ENCODE measurements at regions not wholly inside any gene's neighbourhood (a gene's known extent, or its start where the extent isn't known, plus 50 kb on each side); places are given as distances from the start of the nearest gene placed in this dataset.

DNA sequence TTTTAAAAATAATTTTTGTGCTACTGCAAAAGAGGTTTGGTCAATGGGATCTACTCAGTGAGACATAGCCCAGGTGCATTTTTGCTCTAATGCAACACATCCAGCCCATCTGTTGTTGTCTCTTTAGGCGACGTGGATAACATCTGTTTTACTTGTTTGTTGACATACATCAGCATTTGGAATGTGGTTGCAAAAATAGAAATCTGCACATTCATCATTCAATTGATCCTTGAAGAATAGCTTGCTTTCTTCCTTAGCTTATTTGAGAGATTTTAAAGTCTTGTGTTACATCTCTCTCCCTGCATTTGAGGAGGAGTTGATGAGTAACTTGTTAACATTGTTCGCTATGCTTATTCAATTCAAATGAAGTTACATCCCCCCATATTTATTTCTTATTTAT is 1202.3 kb downstream of the NSUN3 start:
- Histone ChIP-seq H3K36me3 (ENCODE audit: low read depth, low read length) (no peaks in the 10 kb centered on the region), H3K27me3 (ENCODE audit: low read length) (no peaks in the 10 kb centered on the region), H3F3A (ENCODE audit: low read length, unreplicated experiment) (no peaks in the 10 kb centered on the region), H2AFZ (ENCODE audit: low read length) (no peak overlapping the region), H3K9ac (ENCODE audit: low read length) (no peak overlapping the region), H3K9me3 (ENCODE audit: low read length) (no peaks in the 10 kb centered on the region), H3K4me3 (ENCODE audit: low read length) (no peak overlapping the region), H3K9me2 (replicated peaks; ENCODE audit: low read length) (no peaks in the 10 kb centered on the region), H3K4me1 (ENCODE audit: insufficient read depth, low read length) (peaks cover 5% of the 10 kb centered on the region; the same call in 1 of the 2 replicates), H3K27ac (ENCODE audit: low read length) (no peak overlapping the region), H3K4me2 (ENCODE audit: low read length) (no peak overlapping the region), H4K20me1 (ENCODE audit: low read length) (no peaks in the 10 kb centered on the region), H3K79me2 (ENCODE audit: low read length) (no peaks in the 10 kb centered on the region)
- intact Hi-C loops (cut with micrococcal nuclease): no loop called here
- no TSS peak for BruUV-seq (replicated peaks)
- ChIA-PET POLR2A (ENCODE audit: unreplicated experiment) (no interaction called here), CTCF (no interaction called here)
- no peak for DNase-seq
- no peak for TF ChIP-seq EZH2 (IDR thresholded peaks at IDR 0.05; ENCODE audit: low read length, unreplicated experiment)
- no peak for TF ChIP-seq EZH2phosphoT487 (IDR thresholded peaks at IDR 0.05; ENCODE audit: borderline replicate concordance, low read length)
- no peak for TF ChIP-seq CTCF (conservative IDR thresholded peaks at IDR 0.05; ENCODE audit: low read depth, low read length)
- ATAC-seq: no peak

GRCh38 chr3:95271395-95271794 is 1208.5 kb downstream of the NSUN3 start:
- DNase-seq (no peak), ATAC-seq (no peak)
- ChIA-PET POLR2A (ENCODE audit: unreplicated experiment) (no interaction called here), CTCF (no interaction called here)
- Histone ChIP-seq H3K79me2 (ENCODE audit: low read length) (no peaks in the 10 kb centered on the region), H3K27ac (ENCODE audit: low read length) (no peak overlapping the region), H3F3A (ENCODE audit: low read length, unreplicated experiment) (no peaks in the 10 kb centered on the region), H3K4me1 (ENCODE audit: insufficient read depth, low read length) (peaks cover 5% of the 10 kb centered on the region; the same call in 1 of the 2 replicates), H3K4me2 (ENCODE audit: low read length) (no peak overlapping the region), H3K36me3 (ENCODE audit: low read depth, low read length) (no peaks in the 10 kb centered on the region), H4K20me1 (ENCODE audit: low read length) (no peaks in the 10 kb centered on the region), H3K4me3 (ENCODE audit: low read length) (no peak overlapping the region), H3K9ac (ENCODE audit: low read length) (no peak overlapping the region), H2AFZ (ENCODE audit: low read length) (no peak overlapping the region), H3K27me3 (ENCODE audit: low read length) (no peaks in the 10 kb centered on the region), H3K9me2 (replicated peaks; ENCODE audit: low read length) (no peaks in the 10 kb centered on the region), H3K9me3 (ENCODE audit: low read length) (no peaks in the 10 kb centered on the region)
- TF ChIP-seq CTCF (conservative IDR thresholded peaks at IDR 0.05; ENCODE audit: low read depth, low read length) (no peak), EZH2phosphoT487 (IDR thresholded peaks at IDR 0.05; ENCODE audit: borderline replicate concordance, low read length) (no peak), EZH2 (IDR thresholded peaks at IDR 0.05; ENCODE audit: low read length, unreplicated experiment) (no peak)
- intact Hi-C loops (cut with micrococcal nuclease): no loop called here
- BruUV-seq (replicated peaks): no TSS peak

DNA sequence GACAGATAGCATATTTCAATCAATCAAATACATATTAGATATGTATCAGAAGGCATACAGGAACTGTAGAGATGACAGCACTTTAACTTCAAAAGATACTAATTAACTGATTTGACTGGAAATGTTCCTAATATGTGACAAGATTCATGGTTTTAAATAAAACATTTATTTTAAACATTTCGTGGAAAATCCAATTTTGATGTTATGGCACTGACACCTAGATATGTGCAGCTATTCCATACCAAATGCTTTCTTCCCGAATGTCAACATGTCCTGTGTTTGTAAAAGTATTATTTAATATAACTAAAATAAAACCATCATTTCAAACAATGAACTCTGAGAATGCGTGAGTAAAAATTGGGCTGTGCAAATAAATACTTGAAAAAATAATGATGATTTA is 1209.3 kb downstream of the NSUN3 start:
- no TSS peak for BruUV-seq (replicated peaks)
- Histone ChIP-seq H3K4me1 (ENCODE audit: insufficient read depth, low read length) (peaks cover 5% of the 10 kb centered on the region; the same call in 1 of the 2 replicates), H2AFZ (ENCODE audit: low read length) (no peak overlapping the region), H3K4me2 (ENCODE audit: low read length) (no peak overlapping the region), H3F3A (ENCODE audit: low read length, unreplicated experiment) (no peaks in the 10 kb centered on the region), H4K20me1 (ENCODE audit: low read length) (no peaks in the 10 kb centered on the region), H3K4me3 (ENCODE audit: low read length) (no peak overlapping the region), H3K27ac (ENCODE audit: low read length) (no peak overlapping the region), H3K9me3 (ENCODE audit: low read length) (no peaks in the 10 kb centered on the region), H3K79me2 (ENCODE audit: low read length) (no peaks in the 10 kb centered on the region), H3K9ac (ENCODE audit: low read length) (no peak overlapping the region), H3K9me2 (replicated peaks; ENCODE audit: low read length) (no peaks in the 10 kb centered on the region), H3K36me3 (ENCODE audit: low read depth, low read length) (no peaks in the 10 kb centered on the region), H3K27me3 (ENCODE audit: low read length) (no peaks in the 10 kb centered on the region)
- TF ChIP-seq CTCF (conservative IDR thresholded peaks at IDR 0.05; ENCODE audit: low read depth, low read length) (no peak), EZH2 (IDR thresholded peaks at IDR 0.05; ENCODE audit: low read length, unreplicated experiment) (no peak)
- ATAC-seq (no peak), DNase-seq (no peak)
- ChIA-PET POLR2A (ENCODE audit: unreplicated experiment) (no interaction called here), CTCF (no interaction called here)
- intact Hi-C loops (cut with micrococcal nuclease): no loop called here

Data from PC-3 (cell line).